ENCODE measurements at regions not wholly inside any gene's neighbourhood (a gene's known extent, or its start where the extent isn't known, plus 50 kb on each side); places are given as distances from the start of the nearest gene placed in this dataset.

GRCh38 chr2:9150568-9150900 is 56.1 kb upstream of the ASAP2 start:
- ATAC-seq (no peak), FAIRE-seq (no peak), DNase-seq (ENCODE audit: low spot score) (no peak)
- no peak overlapping the region for H2AFZ ChIP-seq (ENCODE audit: low read length)
- in situ Hi-C loops (cut with HindIII; ENCODE audit: extremely low pct_ligation_motif_present, low pct_unique_long_range_greater_than_20kb) (no loop called here), intact Hi-C loops (cut with micrococcal nuclease; ENCODE audit: unreplicated experiment) (no loop called here)
- no peak overlapping the region for H3K27ac ChIP-seq (ENCODE audit: extremely low read length, insufficient read depth, low read length)
- H3K4me1 ChIP-seq (ENCODE audit: insufficient read depth, low read length): peaks cover 17% of the 10 kb centered on the region
- no peak overlapping the region for H3K9ac ChIP-seq (ENCODE audit: insufficient read depth, low read depth, low read length)
- no TSS peak for BruUV-seq (replicated peaks)
- no peaks in the 10 kb centered on the region for H3K36me3 ChIP-seq (replicated peaks in 1 of 2; ENCODE audit: control insufficient read depth in 1 of 2, insufficient read depth in 2 of 2, low read length in 2 of 2)
- no peaks in the 10 kb centered on the region for H3K79me2 ChIP-seq (ENCODE audit: insufficient read depth, low read length)
- H3K4me2 ChIP-seq (ENCODE audit: low read depth, low read length): no peak overlapping the region
- H4K20me1 ChIP-seq (ENCODE audit: insufficient read depth, low read length): no peaks in the 10 kb centered on the region
- H3K4me3 ChIP-seq (replicated peaks in 1 of 3; ENCODE audit: insufficient read depth in 1 of 3, low read depth in 2 of 3, low read length in 3 of 3): no peak overlapping the region
- CTCF ChIA-PET (ENCODE audit: low intra/inter-chr PET ratio, low total read pairs): no interaction called here
- WGBS (ENCODE audit: low lambda C conversion rate): 61% methylated on average over 7 of the region's 7 CpGs
- H3K27me3 ChIP-seq (ENCODE audit: control insufficient read depth in 1 of 2, insufficient read depth in 2 of 2, low read length in 2 of 2): peaks cover 11 to 60% of the 10 kb centered on the region in 2 experiments; a peak in 4 of 5 replicates
- POLR2A ChIA-PET: no interaction called here
- TF ChIP-seq RFXANK (CRISPR knock-in tag; IDR thresholded peaks at IDR 0.05): no peak
- TF ChIP-seq ZNF709 (CRISPR knock-in tag; IDR thresholded peaks at IDR 0.05): no peak
- TF ChIP-seq MLLT10 (CRISPR knock-in tag; IDR thresholded peaks at IDR 0.05): no peak
- TF ChIP-seq GFI1 (CRISPR knock-in tag; IDR thresholded peaks at IDR 0.05; ENCODE audit: borderline replicate concordance): no peak
- TF ChIP-seq SNRNP70 (IDR thresholded peaks at IDR 0.05; ENCODE audit: low read depth, low read length): no peak
- TF ChIP-seq KDM6A (CRISPR knock-in tag; IDR thresholded peaks at IDR 0.05; ENCODE audit: low read depth): no peak
- no peak for TF ChIP-seq NCOA5 (CRISPR knock-in tag; IDR thresholded peaks at IDR 0.05)
- no peak for TF ChIP-seq HNRNPLL (IDR thresholded peaks at IDR 0.05; ENCODE audit: low read depth, low read length, poor library complexity, severe bottlenecking)
- H3K9me3 ChIP-seq (ENCODE audit: low read length): no peaks in the 10 kb centered on the region

- H3K27me3 ChIP-seq (ENCODE audit: control insufficient read depth in 1 of 2, insufficient read depth in 2 of 2, low read length in 2 of 2): peaks cover 12 to 54% of the 10 kb centered on the region in 2 experiments; a peak in 3 of 5 replicates
- H3K9me3 ChIP-seq (ENCODE audit: low read length): no peaks in the 10 kb centered on the region
- H2AFZ ChIP-seq (ENCODE audit: low read length): no peak overlapping the region
- no peak for FAIRE-seq
- ChIA-PET CTCF (ENCODE audit: low intra/inter-chr PET ratio, low total read pairs) (no interaction called here), POLR2A (no interaction called here)
- ATAC-seq: no peak
- no peak overlapping the region for H3K27ac ChIP-seq (ENCODE audit: extremely low read length, insufficient read depth, low read length)
- no peaks in the 10 kb centered on the region for H3K79me2 ChIP-seq (ENCODE audit: insufficient read depth, low read length)
- no peak overlapping the region for H3K4me3 ChIP-seq (replicated peaks in 1 of 3; ENCODE audit: insufficient read depth in 1 of 3, low read depth in 2 of 3, low read length in 3 of 3)
- no TSS peak for BruUV-seq (replicated peaks)
- intact Hi-C loops (cut with micrococcal nuclease; ENCODE audit: unreplicated experiment) (no loop called here), in situ Hi-C loops (cut with HindIII; ENCODE audit: extremely low pct_ligation_motif_present, low pct_unique_long_range_greater_than_20kb) (loop anchor here (10.0 kb wide), 4 partner anchors 55 to 285 kb away; partner anchors contain the start of gene ASAP2)
- peaks cover 17% of the 10 kb centered on the region for H3K4me1 ChIP-seq (ENCODE audit: insufficient read depth, low read length)
- H3K9ac ChIP-seq (ENCODE audit: insufficient read depth, low read depth, low read length): no peak overlapping the region
- H3K36me3 ChIP-seq (replicated peaks in 1 of 2; ENCODE audit: control insufficient read depth in 1 of 2, insufficient read depth in 2 of 2, low read length in 2 of 2): no peaks in the 10 kb centered on the region
- no peak overlapping the region for H3K4me2 ChIP-seq (ENCODE audit: low read depth, low read length)
- no peak for DNase-seq (ENCODE audit: low spot score)
- 64% methylated on average over 20 of the region's 20 CpGs for WGBS (ENCODE audit: low lambda C conversion rate)
- TF ChIP-seq SRY (CRISPR knock-in tag; IDR thresholded peaks at IDR 0.05) (no peak), ZNF768 (CRISPR knock-in tag; IDR thresholded peaks at IDR 0.05) (peak; percentile 89)
- H4K20me1 ChIP-seq (ENCODE audit: insufficient read depth, low read length): no peaks in the 10 kb centered on the region
These were observed 56.7 kb upstream of the ASAP2 start for GRCh38 chr2:9149726-9150567.

Data from HepG2 (cell line).